ENCODE measurements at regions not wholly inside any gene's neighbourhood (a gene's known extent, or its start where the extent isn't known, plus 50 kb on each side); places are given as distances from the start of the nearest gene placed in this dataset.
"Not testable (repeated sequence)": the region's sequence is repeated elsewhere in the genome, so short reads cannot be mapped to it uniquely, and the experiment has no call there.

DNA sequence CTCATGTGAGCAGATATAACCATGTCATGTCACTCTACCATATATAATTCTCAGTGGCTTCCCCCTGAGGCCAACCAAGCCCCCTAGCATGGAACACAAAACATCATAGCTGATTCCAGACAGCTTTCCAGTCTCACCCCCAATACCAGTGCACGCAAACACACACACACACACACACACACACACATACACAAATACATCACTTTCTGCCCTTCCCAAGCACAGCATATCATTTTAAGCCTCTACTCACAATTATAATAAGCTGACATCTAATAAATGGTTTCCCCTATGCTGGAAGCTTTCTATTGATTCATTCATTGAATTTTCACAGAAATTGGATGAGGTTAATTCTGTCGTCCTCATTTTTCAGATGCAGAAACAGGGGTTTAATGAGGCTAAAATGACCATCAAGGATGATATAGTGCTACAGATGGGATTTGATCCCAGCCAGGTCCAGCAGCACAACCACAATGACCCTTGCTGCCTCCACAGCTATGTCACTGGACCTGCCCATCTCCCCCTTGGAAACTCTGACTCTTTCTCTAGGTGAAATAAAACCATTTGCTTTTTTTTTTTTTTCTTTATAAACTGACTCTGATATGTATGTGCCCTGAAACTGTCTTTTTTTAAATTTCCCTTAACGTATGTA lies 131.1 kb downstream of the TMEM114 start:
- no peak for ATAC-seq
- intact Hi-C loops (cut with DNase I), result no loop called here

DNA sequence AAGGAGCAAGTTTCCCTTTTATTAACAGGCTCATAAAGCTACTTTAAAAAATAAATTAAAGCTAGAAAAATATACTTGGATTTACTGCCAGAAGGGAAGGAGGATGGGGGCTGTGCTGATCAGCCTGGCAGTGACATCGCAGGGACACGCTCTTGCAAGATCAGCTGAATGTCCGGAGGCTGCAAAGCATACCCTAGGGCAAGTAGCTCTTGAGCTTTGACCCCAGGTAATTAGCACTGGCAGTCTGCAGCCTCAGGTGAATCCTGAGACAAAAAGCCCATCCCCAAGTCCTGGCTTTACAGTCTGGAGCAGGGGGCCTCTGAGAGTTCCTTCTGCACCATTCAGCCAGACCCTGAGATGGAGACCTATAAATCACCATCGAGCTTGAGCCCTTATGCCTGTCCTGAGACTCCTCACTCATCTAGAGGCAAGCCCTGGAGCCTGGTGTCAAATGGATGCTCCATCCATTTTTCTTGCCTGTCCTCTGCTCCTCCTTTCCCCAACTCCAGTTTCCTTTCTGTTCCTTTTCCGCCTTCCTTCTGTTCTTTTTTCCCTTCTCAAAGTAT lies 131.7 kb downstream of the TMEM114 start:
- intact Hi-C loops (cut with DNase I), result no loop called here
- ATAC-seq (no peak), DNase-seq (no peak)

More for the DNA sequence above, 131.1 kb downstream of the TMEM114 start:
- no peak for DNase-seq

DNA sequence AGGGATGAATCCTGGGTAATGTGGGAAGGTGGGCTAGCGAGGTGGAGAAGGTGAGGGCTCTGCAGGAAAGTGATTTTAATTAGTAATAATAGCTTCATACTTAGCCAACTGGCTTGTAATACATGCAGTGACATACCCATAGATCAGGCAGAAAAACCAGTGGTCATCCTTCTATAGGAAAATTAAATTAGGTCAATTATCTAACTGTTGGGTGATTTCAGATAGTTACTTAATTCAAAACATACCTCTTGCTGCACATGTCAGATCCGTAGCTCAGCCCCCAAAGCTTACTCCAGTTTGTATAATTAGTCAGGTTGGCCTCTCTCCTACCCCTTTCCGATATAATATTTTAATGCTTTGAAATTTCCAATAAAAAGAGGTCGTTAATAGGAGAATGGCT lies 137.0 kb downstream of the TMEM114 start:
- no peak for ATAC-seq
- intact Hi-C loops (cut with DNase I), result no loop called here

DNA sequence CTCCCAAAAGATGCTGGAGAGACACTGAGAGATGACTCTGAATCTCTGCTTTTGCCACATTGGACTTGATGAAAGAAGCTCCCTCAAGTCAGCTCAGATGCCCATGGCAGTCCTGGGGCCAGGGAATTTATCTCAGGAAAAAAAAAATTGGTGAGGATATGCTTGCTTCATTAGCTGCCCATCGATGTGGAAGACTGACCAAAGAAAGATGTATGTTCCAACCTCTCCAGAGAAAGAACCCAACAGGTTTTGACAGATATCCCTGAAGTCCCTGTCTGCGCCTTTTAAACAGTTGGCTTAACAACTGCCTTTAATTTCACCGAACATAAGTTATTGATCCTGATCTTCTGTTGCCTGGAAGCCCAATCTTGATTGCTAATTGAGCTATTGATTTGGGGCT lies 137.4 kb downstream of the TMEM114 start:
- ATAC-seq (no peak), DNase-seq (no peak)
- intact Hi-C loops (cut with DNase I), result no loop called here

More for the DNA sequence above, 137.0 kb downstream of the TMEM114 start:
- no peak for DNase-seq

DNA sequence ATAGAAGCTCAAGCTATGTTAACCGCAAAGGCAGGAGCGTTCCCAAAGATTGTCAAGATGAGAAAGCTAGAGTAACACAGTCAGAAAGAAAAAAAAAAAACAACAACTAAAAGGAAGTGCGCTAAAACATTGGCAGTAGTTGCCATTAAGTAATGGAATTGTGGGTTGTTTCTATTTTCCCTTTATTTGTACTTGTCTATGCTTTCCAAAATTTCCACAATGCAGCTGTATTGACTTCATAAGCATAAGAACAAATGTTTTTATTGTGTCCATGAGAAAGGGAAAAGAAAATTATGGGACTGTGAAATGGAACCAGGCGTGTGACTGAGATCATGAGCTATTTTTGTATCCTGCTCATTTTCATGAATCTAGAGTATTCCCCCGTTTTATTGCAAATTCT lies 153.4 kb downstream of the TMEM114 start:
- intact Hi-C loops (cut with DNase I), result no loop called here
- ATAC-seq (no peak), DNase-seq (no peak)

DNA sequence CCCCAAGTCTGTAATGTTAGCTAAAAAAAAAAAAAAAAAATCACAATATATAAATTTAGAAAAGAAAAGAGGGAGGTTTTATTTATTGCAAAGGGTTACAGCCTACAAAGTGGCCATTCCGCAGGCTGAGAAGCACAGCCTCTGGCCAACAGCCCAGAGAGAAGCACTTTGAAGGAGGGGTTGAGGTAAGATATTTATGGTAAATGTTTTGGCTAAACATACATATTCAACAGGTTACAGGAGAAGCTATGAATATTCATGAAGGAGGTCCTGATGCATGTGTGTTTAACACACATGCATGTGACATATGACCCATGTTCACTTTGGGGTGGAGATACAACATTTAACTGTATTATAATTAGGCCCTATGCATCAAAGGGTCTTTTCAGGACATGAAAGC lies 158.5 kb downstream of the TMEM114 start:
- DNase-seq, result no peak
- intact Hi-C loops (cut with DNase I), result no loop called here
- ATAC-seq, result no peak

DNA sequence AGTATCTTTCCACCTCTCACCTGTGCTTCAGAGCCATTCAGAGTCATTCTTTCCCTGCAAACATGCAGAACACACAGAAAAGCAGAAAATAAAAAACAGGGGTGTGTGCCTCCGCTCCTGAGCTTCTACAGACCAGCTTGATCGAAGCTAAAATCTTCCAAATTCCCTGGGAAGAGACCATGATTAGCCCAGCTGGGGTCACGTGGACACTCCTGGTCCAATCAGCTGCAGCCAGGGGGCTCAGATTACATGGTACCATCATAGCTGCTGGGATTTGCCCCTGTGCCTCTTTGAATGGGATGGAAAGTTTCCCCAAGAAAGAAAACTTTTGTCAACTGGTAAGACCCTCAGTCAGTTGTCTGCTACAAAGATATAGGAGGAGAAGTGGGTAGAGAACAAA lies 159.9 kb downstream of the TMEM114 start:
- intact Hi-C loops (cut with DNase I), result no loop called here
- ATAC-seq (no peak), DNase-seq (no peak)

DNA sequence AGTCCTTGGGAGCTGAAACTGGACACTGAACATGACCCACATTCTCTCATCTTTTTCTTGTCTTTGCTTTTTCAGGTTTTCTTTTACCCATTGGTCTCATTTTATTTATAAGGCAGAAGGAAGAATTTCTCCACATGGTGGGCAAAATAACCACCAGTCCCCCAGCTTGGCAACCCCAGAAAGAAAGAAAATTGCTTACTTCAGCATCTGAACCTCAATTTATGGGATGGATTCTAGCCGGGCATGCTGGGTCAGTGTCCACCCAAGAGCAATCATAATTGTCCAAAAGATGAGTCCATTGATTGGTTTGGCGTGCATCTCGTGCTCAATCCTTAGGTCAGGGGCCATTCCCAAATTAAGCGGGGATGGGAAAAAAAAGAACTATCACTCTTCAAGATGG lies 163.7 kb downstream of the TMEM114 start:
- intact Hi-C loops (cut with DNase I), result no loop called here
- no peak for ATAC-seq

DNA sequence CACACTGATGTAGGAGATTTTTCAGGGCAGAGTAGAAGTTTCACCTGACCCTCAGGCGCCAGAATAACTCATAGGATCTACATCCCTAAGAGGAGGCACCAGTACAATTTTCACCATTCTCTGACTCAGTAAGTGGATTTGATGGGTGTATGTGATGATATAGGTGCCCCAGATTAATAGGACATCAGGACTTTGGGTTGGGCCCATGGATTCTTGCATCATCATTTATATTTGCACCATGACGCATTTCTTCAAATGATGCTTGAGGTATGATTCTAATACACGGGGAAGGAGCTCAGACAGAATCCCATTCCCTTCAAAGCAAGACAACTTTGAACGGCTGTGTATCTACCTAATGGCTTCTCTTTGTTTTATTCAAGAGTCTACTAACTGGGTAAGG lies 173.2 kb downstream of the TMEM114 start:
- DNase-seq (no peak), ATAC-seq (no peak)

More for the DNA sequence above, 163.7 kb downstream of the TMEM114 start:
- DNase-seq, result no peak

DNA sequence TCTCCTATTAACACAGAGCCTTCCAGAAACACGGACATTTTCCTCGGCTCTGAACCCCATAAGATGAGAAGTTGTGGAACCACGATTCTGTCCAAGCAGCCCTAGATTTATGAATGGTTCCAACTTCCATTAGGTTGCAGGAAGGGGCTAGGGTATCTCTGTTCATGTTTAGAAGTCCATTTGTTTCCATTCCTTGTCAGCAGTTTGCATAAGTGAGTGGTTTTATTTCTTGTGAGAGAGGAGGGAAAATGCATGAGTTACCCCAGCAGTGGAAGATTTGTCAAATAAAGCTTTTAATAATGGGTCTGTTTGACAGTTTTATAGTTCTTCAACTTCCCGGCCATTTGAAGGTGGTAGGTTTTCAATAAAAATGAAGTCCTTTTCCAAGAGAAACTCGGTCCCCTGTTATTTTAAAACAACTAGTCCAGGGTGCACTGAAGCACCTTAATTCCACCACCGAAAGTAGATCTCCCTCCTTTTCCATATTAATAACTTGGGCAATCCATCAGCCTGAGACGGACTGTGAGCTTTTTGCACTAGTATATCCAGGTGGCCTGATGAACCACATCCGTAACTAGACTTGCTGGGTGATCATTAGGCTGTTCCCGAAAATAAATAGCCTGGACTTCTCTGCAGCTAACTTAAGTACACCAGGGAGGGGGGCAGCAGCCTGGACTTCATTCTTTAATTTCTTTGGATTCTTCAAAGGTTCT lies 181.3 kb downstream of the TMEM114 start:
- intact Hi-C loops (cut with DNase I), result no loop called here
- no peak for ATAC-seq
- no peak for DNase-seq

More for the DNA sequence above, 173.2 kb downstream of the TMEM114 start:
- intact Hi-C loops (cut with DNase I), result no loop called here

DNA sequence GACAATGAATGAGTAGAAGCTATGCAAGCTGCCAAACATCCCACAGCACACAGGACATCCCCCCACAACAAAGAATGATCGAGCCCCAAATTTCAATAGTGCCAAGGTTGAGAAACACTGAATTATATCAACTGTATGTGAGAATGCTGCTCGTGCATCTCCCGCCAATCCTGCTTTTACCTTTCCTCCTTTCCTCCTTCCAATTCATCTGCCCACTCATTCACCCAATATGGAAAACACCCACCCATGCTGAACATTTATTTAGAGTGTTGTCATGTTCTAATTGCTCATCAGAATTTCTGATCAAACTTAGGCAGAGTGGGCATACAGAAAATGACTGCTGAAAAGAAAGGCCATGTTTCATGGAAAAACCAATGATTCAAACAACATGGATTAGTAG lies 183.0 kb downstream of the TMEM114 start:
- DNase-seq (no peak), ATAC-seq (no peak)
- intact Hi-C loops (cut with DNase I), result no loop called here

DNA sequence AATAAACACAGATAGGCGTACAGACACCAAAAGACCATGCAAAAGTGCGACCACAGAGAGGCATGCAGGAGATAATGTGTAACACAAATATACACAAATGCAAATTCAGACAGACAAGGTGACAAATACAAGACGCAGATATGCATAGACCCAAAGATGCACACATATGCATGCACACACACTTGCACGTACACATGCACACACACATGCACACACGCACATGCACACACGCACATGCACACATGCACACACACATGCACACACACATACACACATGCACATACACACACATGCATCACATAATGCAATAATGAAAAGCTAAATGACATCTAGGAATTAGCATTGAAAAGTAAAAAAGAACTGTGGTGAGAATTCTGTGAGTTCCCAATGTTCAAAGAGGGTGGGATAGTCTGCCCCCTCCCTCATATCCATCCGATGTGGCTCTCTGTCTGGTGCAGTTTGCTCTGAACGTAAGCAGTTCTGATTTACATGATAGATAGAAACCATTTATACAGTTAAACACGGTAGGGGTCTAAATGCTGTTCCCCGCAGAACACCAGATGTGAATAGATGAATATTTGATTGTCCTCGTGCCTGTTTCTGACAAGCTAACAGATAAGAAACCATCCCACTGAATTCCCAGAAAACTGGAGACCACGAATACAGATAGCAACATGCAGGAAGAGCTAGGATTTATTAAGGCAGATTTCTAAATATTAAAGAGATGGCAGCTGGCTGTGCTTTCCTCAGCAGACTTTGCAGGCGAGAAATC lies 186.1 kb downstream of the TMEM114 start:
- ATAC-seq, result no peak
- no peak for DNase-seq
- intact Hi-C loops (cut with DNase I), result no loop called here

DNA sequence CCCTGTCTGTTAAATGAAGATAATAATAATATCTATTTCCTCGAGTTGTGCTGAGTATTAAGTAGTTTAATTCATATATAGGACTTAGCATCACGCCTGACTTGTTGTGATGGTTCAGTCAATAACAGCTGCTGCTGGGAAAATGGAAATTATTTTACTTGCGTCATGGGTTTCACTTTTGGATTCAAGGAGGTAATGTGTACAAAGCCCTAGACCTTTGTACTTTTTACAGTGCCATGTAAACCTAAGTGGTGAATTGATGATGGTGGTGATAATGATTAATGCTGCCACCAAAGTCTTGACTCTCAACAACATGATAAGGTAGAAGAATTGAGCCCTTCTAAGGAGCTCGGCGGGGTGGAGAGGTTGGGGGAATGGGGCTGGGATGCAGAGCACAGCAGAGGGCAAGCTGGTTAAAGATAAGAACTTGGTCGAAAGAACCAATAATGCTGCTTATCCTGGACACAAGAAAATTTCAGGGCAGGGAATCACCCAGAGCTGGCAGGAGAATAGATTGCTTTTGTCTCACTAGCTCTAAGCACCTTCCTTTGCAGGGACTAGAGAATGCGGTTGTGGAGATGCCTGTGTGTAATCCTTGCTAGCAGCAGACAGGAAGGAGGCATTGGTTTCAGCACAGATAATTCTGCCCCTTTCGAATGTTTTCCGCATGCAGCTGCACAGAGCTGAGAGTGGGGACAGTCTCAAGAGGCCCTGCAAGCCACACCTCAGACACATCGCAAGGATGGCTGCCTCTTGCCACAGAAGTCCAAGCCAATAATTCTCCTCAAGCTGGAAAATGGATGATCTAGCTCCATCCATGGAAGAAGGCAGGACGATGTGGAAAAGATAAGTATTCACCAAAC lies 187.1 kb downstream of the TMEM114 start:
- ATAC-seq, result no peak
- intact Hi-C loops (cut with DNase I), result no loop called here

DNA sequence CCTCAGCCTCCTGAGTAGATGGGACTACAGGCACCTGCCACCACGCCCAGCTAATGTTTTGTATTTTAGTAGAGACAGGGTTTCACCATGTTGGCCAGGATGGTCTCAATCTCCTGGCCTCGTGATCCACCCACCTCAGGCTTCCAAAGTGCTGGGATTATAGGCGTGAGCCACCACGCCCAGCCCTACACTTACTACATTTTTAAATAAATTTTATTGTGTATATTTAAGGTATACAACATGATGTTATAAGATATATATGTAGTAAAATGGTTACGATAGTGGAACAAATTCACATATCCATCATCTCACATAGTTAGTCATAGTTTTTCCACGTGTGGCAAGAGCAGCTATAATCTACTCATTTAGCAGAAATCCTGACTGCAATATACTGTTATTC lies 189.6 kb downstream of the TMEM114 start:
- DNase-seq; intact Hi-C loops (cut with DNase I); ATAC-seq: not testable (repeated sequence)

More for the DNA sequence above, 187.1 kb downstream of the TMEM114 start:
- DNase-seq, result no peak

DNA sequence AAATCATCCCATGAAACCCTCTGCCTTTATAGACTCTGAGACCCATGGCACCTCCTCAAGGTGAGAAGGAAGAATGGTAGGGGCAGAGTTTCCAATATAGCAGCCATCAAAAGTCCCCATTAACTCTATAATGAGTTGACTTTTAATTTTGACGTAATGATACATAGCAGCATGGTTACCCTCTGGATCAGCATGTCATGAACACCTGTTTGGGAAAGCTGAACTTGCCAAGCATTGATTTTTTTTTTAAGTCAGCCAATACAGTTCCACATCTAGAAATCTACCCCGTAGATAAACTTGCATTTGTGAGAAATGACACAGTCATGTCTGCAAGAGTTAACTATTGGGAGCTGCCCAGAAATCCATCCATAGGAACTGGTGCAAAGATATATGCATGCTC lies 191.8 kb downstream of the TMEM114 start:
- no peak for DNase-seq
- intact Hi-C loops (cut with DNase I), result no loop called here
- ATAC-seq, result no peak

DNA sequence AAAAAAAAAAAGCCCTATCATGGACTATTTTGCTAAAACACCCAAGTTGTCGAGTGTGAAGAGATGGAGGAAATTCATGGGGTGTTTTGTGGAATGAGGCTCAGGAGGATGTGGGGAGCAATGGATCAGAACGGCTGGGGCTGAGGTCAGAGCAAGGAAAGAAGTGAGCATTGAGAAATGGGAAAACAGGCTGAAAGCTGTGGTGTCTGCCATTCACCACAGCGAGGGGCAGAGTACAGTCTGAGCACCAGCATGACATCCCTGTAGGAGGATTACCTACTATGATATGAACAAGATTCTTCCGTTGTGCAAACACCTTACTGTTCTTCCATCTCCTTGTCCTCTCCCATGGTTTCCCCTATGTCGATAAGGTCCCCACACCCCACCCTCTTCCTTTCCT lies 193.1 kb downstream of the TMEM114 start:
- intact Hi-C loops (cut with DNase I), result no loop called here
- DNase-seq (no peak), ATAC-seq (no peak)

DNA sequence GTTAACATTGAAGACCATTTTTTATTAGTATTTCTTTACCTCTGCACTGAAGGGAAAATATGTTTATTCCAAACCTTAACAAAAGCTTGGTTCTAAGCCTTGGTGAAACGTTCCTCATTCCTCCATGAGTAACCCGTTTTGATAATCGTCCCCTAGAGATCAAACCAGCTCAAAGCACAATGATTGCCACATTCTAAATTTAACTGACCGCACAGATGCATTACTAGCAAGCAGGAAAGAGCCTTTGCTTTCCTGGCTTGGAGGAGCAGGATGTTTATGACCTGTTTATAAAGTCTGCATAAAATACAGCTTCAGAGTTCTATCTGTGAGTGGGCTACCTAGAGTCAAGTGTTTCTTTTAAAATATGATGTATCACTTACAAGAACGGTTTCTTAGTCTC lies 193.8 kb downstream of the TMEM114 start:
- ATAC-seq (no peak), DNase-seq (no peak)
- intact Hi-C loops (cut with DNase I), result no loop called here

DNA sequence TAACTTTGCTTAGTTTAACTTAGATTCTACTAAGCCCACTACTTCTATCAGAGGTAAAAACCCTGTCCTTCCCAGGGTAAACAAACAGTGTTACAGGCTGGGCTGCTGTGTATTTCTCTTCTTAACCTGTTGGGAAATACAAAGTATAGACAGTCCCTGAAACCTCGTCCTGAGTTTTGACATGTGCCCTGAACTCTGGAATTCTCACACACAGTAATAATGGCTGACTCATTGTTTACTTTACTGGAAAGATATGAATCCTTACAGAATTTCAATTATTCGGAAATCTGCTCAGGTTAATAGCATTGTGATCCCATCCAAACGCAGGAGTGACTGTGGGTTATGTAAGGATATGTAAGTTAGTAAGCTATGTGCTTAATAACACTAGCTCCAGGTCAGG lies 199.1 kb downstream of the TMEM114 start:
- ATAC-seq (no peak), DNase-seq (no peak)
- intact Hi-C loops (cut with DNase I), result no loop called here

DNA sequence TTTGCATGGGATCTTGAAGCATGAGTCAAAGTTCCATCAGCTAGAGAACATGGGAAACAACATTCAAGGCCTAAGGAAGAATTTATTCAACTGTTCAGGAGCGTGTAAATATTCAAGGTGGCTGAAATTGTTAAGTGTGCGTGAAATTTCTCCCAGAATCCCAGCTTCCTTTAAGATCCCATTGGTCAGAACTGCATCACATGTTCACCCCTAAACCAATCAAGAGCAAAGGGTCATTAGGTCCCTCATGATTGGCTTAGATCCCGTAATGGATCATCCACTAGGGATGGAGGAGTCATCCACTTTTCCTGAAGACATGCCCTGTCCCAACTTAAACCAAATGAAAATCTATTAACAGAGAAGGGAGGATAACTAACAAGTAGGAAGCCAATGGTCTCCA lies 201.6 kb downstream of the TMEM114 start:
- intact Hi-C loops (cut with DNase I), result no loop called here
- no peak for DNase-seq

More for the DNA sequence above, 201.6 kb downstream of the TMEM114 start:
- no peak for ATAC-seq
